GM12864 (cell line): ENCODE measurements at regions not wholly inside any gene's neighbourhood (a gene's known extent, or its start where the extent isn't known, plus 50 kb on each side); places are given as distances from the start of the nearest gene placed in this dataset.
"Not testable (repeated sequence)": the region's sequence is repeated elsewhere in the genome, so short reads cannot be mapped to it uniquely, and the experiment has no call there.

Experiments used
- DNase-seq: peaks from one replicate; pipeline ENCODE4 v3.0.0-alpha.2; 2011; ENCODE audit warnings: low read depth
- H3K4me3 ChIP-seq: 2 replicates; pipeline ENCODE4 v1.5.1; 2011; ENCODE audit warnings: mild to moderate bottlenecking, low read depth, low read length, control low read depth
- TF ChIP-seq, protein P1 (sequence below): IDR thresholded peaks from 2 replicates; pipeline ENCODE4 v1.5.1; 2011; ENCODE audit warnings: low read depth, mild to moderate bottlenecking, moderate library complexity, low read length, control low read depth, inconsistent platforms; ENCODE audit errors: missing control alignments

DNA sequence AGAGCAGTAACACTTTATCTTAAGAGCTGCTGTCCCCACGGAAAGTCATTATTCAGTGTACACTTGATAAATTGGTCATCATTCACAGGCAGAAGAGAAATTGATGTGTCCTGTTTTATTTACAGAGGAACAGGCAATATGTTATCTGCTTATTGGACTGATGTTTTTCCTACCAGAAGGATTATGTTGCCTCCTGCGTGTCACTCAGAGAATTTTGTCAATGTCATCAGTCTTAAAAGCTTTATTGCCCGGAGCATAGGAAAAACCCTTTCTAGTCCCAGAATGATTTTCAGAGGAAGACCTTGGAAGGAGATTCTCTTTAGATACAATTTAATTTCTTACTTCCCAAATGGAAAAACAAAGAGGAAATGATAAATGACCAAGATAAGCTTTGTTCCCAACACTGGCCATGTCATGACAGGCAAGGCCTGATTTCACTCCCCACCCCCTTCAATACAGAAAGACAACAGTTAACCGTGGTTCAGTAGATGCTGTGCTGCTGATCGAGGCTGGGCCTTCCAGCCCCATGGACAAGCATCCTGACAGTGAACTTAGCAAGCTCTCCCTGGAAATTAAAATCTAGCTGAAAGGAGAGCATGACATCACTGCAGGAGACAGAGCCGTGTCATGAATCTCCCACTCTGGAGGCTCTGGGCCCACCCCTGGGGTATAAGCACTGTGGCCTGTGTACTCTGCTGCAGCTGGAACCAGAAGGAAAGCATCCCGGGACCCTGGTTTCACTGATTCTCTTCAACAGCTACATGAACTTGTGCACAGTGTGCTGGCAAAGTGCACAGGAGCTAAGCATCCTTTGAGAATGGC, 118.8 kb upstream of the LYZL2 start:
- TF ChIP-seq, protein P1, sequence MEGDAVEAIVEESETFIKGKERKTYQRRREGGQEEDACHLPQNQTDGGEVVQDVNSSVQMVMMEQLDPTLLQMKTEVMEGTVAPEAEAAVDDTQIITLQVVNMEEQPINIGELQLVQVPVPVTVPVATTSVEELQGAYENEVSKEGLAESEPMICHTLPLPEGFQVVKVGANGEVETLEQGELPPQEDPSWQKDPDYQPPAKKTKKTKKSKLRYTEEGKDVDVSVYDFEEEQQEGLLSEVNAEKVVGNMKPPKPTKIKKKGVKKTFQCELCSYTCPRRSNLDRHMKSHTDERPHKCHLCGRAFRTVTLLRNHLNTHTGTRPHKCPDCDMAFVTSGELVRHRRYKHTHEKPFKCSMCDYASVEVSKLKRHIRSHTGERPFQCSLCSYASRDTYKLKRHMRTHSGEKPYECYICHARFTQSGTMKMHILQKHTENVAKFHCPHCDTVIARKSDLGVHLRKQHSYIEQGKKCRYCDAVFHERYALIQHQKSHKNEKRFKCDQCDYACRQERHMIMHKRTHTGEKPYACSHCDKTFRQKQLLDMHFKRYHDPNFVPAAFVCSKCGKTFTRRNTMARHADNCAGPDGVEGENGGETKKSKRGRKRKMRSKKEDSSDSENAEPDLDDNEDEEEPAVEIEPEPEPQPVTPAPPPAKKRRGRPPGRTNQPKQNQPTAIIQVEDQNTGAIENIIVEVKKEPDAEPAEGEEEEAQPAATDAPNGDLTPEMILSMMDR = no peak
- no peak for DNase-seq
- H3K4me3 ChIP-seq = no peak overlapping the region

DNA sequence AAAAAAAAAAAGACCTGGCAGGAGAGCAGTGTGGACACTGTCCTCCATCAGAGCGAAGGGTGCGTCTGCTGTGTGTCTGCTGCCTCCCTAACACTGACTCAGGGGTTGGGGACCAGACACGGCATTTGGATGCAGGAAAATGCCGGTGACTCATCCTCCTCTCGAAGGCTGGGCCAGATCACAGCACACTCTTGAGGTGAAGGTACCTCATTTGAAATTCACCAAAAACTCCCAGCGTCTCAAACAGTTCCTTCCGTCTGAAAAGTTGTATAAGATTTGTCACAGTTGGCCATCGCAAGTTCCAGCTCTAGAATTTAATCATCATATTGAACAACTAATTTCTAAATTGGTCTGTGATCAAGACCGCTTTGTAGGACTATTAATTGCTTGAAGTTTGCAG, 118.1 kb upstream of the LYZL2 start:
- DNase-seq = no peak
- no peak overlapping the region for H3K4me3 ChIP-seq
- TF ChIP-seq, protein P1 = no peak

DNA sequence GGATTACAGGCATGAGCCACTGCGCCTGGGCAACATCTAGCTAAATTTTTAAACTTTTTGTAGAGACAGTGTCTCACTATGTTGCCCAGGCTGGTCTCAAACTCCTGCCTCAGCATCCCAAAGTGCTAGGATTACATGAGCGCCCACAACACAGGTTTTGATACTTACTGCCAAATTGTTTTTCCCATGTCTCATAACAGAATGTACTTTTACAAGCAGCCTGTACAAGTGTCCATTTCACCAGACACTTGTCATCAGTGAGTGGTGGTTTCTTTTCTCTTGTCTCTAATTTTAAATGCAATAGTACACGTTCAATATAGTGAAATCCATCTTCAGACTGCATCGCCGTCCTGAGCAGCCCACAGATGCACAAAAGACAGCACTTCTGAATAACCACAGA, 116.4 kb upstream of the LYZL2 start:
- no peak overlapping the region for H3K4me3 ChIP-seq
- TF ChIP-seq, protein P1 = no peak
- DNase-seq = no peak

DNA sequence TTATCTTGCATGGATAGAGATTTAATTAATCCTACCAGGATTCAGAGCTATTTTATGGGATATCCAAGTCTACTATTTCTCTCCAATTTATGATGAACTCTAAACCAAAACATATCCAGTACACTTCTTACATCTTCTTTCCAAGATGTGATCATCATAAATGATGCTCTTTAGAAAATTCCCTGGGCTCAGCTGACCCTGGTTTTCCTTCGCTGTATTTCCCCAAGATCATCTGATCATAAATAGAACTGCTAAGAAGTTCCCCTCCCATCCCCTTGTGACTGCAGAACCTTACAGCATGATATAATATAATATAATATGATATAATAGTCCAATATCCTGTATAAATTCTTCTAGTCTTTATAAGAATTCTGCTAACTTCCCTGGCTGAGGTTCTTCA, 114.6 kb upstream of the LYZL2 start:
- DNase-seq = no peak
- TF ChIP-seq, protein P1 = no peak
- no peak overlapping the region for H3K4me3 ChIP-seq

DNA sequence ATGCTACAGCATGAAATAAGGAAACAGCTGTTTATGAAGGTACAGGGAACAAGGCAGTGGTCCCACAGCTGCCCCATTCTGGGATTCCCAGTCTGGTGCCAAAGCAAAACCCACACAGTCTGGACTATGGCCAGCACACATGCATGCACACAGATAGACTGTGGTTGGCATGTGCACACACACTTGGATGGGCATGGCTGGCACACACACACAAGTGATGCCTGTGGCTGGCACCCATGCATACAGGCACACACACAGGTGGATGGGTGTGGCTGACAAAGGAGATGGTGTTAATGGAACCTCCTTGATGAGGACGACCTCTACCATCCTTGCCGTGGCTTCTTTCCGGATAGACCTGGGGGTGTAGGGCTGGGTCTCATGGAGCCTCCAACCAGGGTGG, 114.0 kb upstream of the LYZL2 start:
- no peak for DNase-seq
- TF ChIP-seq, protein P1 = no peak
- H3K4me3 ChIP-seq = no peak overlapping the region

DNA sequence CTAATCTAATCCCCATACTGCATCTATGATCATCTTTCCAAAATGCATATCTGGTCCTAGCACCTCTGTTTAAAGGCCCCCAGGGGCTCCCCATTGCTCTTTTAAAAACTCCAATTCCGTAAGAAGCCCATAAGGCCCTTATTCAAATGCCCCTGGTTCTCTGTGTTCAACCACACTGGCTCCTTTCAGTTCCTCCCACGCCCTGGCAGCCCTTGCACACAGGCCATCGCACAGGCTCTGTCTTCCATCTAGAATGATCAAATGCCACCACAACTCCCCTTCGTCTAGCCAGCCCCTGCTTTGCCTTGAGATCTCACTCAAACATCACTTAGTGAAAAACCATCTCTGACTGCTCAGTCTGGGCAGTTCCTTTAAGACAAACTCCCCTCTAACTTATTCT, 112.9 kb upstream of the LYZL2 start:
- TF ChIP-seq, protein P1 = no peak
- no peak overlapping the region for H3K4me3 ChIP-seq
- peak; percentile 35 for DNase-seq

DNA sequence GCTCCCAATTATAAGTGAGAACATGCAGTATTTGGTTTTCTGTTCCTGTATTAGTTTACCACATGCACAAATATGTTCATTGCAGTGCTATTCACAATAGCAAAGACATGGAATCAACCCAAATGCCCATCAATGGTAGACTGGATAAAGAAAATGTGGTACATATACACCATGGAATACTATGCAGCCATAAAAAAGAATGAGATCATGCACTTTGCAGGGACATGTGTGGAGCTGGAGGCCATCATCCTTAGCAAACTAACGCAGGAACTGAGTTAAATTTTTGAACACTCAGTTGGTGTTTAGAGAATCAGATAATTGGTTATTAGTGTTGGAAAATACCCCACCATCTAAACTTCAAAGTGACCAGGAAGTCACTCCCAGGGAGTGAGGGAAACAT, 111.2 kb upstream of the LYZL2 start:
- not testable (repeated sequence) for H3K4me3 ChIP-seq, DNase-seq
